Spleen (tissue), 11 donors: ENCODE measurements at regions not wholly inside any gene's neighbourhood (a gene's known extent, or its start where the extent isn't known, plus 50 kb on each side); places are given as distances from the start of the nearest gene placed in this dataset.

Experiments
- DNase-seq: peaks from one replicate; pipeline ENCODE4 v3.0.0-alpha.2; 2020
- H3K27ac ChIP-seq, 8 donors: fragments of 200-600 bp; sonication (generic) in 7 of 8; 1 replicate in 4 of 8; 2 replicates in 4 of 8; pipeline versions ENCODE4 v1.5.0 to v1.8.0; 2016 to 2021; ENCODE audit warnings: inconsistent platforms in 4 of 8, mild to moderate bottlenecking in 4 of 8, moderate library complexity in 1 of 8
- H3K27me3 ChIP-seq, 7 donors: fragments of 200-600 bp; sonication (generic) in 6 of 7; replicated peaks in 1 of 7; 1 replicate in 4 of 7; 2 replicates in 3 of 7; pipeline versions ENCODE4 v1.5.0 to v1.8.0; 2016 to 2021; ENCODE audit warnings: inconsistent platforms in 3 of 7, mild to moderate bottlenecking in 1 of 7
- H3K36me3 ChIP-seq, 6 donors: fragments of 200-600 bp; sonication (generic) in 5 of 6; 1 replicate in 4 of 6; 2 replicates in 2 of 6; pipeline versions ENCODE4 v1.5.0 to v1.8.0; 2016 to 2021; ENCODE audit warnings: inconsistent platforms in 2 of 6
- H3K4me1 ChIP-seq, 6 donors: fragments of 200-600 bp; sonication (generic) in 5 of 6; 1 replicate in 3 of 6; 2 replicates in 3 of 6; pipeline versions ENCODE4 v1.5.0 to v1.8.0; 2016 to 2021; ENCODE audit warnings: inconsistent platforms in 3 of 6
- H3K4me3 ChIP-seq, 8 donors: fragments of 200-600 bp; sonication (generic) in 7 of 8; 1 replicate in 4 of 8; 2 replicates in 4 of 8; pipeline versions ENCODE4 v1.5.0 to v1.8.0; 2016 to 2021; ENCODE audit warnings: inconsistent platforms in 4 of 8, mild to moderate bottlenecking in 4 of 8, moderate library complexity in 2 of 8
- H3K9me3 ChIP-seq, 8 donors: fragments of 200-600 bp; sonication (generic) in 7 of 8; 1 replicate in 4 of 8; 2 replicates in 4 of 8; pipeline versions ENCODE4 v1.5.0 to v1.8.0; 2016 to 2021; ENCODE audit warnings: inconsistent platforms in 4 of 8
- POLR2A ChIP-seq, 3 donors: fragments of 450-650 bp; IDR thresholded peaks; one replicate each; pipeline ENCODE4 v1.5.1; 2017; ENCODE audit warnings: antibody characterized with exemption in 3 of 3, mild to moderate bottlenecking in 1 of 3
- POLR2AphosphoS5 ChIP-seq, 3 donors: sonication (generic); formaldehyde crosslinking; IDR thresholded peaks; one replicate each; pipeline ENCODE4 v1.5.1; 2017; ENCODE audit warnings: antibody characterized with exemption in 3 of 3
- WGBS, 5 donors: extraction: QIAGEN DNeasy Blood & Tissue Kit in 3 of 5; methylation state at CpG; one replicate each; pipeline versions ENCODE4 v1.1.5 to v1.1.7; 2013 to 2018; 5-methylcytosine and 5-hydroxymethylcytosine counted together
- intact Hi-C: fragments of 100-400 bp; cut with DNase I; formaldehyde crosslinking; loops from one replicate; pipeline ENCODE4 v1.15.0; 2023; ENCODE audit warnings: low total_unique reads
- TF ChIP-seq, protein P1 (sequence below), 11 experiments: fragments of 200-600 bp in 7 of 11; fragments of 450-650 bp in 4 of 11; sonication (generic) in 4 of 11; IDR thresholded peaks in 8 of 11; conservative IDR thresholded peaks in 3 of 11; 1 replicate in 7 of 11; 2 replicates in 4 of 11; pipeline versions ENCODE4 v1.4.0 to v1.8.0; 2016 to 2021; ENCODE audit warnings: antibody characterized with exemption in 11 of 11, inconsistent platforms in 4 of 11, mild to moderate bottlenecking in 1 of 11
- donor health status: healthy with polysubstance abuse.
- donor health status: DM: no; HTN: no; CAD: no; lungs with moderate emphysema.
- donor health status: DM: no; HTN: no; CAD: no.
- donor health status: Bipolar disorder and iron deficiency.
- donor health status: healthy.
- donor health status: DM: no; HTN: no; CAD: no.
- donor health status: DM: yes; HTN: yes; CAD: no.

DNA sequence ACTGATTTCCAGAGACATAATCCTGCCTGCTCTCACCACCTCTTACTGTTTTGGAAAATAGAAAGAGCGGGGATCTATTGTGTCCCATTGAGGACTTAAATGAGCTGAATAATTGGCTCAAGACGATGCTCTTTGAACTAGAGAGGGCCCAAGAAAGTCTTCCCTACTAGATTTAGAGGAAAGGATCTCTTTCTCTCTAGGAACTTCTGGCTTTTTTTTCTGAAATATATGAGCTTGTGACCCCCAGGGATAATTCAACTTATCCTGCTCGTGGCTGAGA lies 461.4 kb upstream of the KIRREL3 start:
- TF ChIP-seq, protein P1, sequence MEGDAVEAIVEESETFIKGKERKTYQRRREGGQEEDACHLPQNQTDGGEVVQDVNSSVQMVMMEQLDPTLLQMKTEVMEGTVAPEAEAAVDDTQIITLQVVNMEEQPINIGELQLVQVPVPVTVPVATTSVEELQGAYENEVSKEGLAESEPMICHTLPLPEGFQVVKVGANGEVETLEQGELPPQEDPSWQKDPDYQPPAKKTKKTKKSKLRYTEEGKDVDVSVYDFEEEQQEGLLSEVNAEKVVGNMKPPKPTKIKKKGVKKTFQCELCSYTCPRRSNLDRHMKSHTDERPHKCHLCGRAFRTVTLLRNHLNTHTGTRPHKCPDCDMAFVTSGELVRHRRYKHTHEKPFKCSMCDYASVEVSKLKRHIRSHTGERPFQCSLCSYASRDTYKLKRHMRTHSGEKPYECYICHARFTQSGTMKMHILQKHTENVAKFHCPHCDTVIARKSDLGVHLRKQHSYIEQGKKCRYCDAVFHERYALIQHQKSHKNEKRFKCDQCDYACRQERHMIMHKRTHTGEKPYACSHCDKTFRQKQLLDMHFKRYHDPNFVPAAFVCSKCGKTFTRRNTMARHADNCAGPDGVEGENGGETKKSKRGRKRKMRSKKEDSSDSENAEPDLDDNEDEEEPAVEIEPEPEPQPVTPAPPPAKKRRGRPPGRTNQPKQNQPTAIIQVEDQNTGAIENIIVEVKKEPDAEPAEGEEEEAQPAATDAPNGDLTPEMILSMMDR (IDR thresholded peaks at IDR 0.05 in 8 of 11, conservative IDR thresholded peaks at IDR 0.05 in 3 of 11), result no peak
- no peak for TF ChIP-seq POLR2A (IDR thresholded peaks at IDR 0.05)
- TF ChIP-seq POLR2AphosphoS5 (IDR thresholded peaks at IDR 0.05), result no peak
- Histone ChIP-seq H3K4me3 (no peak overlapping the region), H3K27me3 (no peaks in the 10 kb centered on the region), H3K27ac (no peak overlapping the region), H3K4me1 (no peaks in the 10 kb centered on the region), H3K9me3 (no peaks in the 10 kb centered on the region), H3K36me3 (no peaks in the 10 kb centered on the region)
- 74 to 84% (median 82%) methylated on average over 3 of the region's 3 CpGs for WGBS, 5 donors
- DNase-seq, result no peak
- intact Hi-C loops, result no loop called here

DNA sequence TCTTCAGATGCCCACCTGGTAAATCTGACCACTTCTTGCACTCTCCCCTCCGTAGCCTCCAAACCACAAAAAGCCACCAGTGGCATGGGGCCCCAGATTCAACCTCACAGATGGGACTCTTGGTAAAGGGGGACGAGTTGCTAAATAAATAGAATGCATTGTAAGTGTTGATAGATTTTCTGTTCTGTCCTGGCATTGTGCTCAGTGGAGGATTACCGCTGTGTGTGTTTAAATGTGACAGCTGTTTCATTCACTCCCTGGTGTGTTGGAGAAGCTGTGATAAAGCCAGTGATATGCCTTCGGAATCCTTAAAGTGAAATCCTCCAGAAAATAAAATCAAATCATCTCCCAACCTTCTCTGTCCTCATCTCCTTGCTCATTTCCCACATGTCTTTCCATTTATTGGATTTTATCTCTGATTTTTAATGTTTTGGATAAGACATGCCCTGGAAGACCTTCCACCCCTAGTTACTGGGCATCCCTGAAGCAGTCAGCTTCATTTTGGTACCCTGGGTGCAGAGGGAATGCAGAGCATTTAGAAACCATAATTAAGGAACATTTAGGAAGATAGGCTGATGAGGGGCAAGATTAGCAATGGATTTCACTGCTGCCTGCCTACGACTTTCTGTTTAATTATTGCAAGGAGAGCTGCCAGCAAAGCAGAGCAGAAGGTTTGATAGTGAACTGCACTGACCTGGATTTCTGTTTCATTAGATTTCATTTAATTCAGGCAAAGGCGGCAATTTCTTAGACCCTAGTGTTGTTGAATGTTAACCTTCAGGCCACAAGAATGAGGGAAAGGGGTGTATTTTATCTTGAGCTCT lies 460.9 kb upstream of the KIRREL3 start:
- no peaks in the 10 kb centered on the region for H3K9me3 ChIP-seq
- no peak overlapping the region for H3K4me3 ChIP-seq
- no peak overlapping the region for H3K27ac ChIP-seq
- H3K4me1 ChIP-seq, result no peaks in the 10 kb centered on the region
- no peak for DNase-seq
- TF ChIP-seq, protein P1 (IDR thresholded peaks at IDR 0.05 in 8 of 11, conservative IDR thresholded peaks at IDR 0.05 in 3 of 11), result no peak
- TF ChIP-seq POLR2A (IDR thresholded peaks at IDR 0.05), result no peak
- WGBS, 5 donors, result 75 to 85% (median 80%) methylated on average over 6 of the region's 6 CpGs
- intact Hi-C loops, result no loop called here
- H3K36me3 ChIP-seq, result no peaks in the 10 kb centered on the region
- no peaks in the 10 kb centered on the region for H3K27me3 ChIP-seq

DNA sequence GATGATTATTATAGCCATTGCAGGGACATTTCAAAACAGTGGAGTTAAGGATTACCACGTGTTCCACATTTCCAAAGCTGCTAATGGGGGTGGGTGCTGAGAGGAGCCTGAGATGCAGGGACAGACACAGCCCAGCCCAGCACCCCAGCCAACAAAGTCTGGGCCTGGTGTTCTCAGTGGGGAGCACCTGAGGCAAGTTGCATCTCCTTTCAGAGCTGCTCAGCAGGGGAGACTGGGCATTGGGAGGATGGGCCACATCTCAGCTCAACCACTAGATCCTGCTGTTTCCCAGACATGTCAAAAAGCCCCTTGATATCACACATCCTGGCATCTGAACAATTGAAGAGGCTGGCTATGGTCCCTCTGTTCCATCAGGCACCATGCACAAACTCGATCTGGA lies 458.0 kb upstream of the KIRREL3 start:
- H3K9me3 ChIP-seq, result no peaks in the 10 kb centered on the region
- 57 to 79% (median 71%) methylated on average over 2 of the region's 2 CpGs for WGBS, 5 donors
- H3K36me3 ChIP-seq, result no peaks in the 10 kb centered on the region
- H3K27ac ChIP-seq, result no peak overlapping the region
- DNase-seq, result no peak
- TF ChIP-seq, protein P1 (IDR thresholded peaks at IDR 0.05 in 8 of 11, conservative IDR thresholded peaks at IDR 0.05 in 3 of 11), result no peak
- no peak for TF ChIP-seq POLR2A (IDR thresholded peaks at IDR 0.05)
- TF ChIP-seq POLR2AphosphoS5 (IDR thresholded peaks at IDR 0.05), result no peak
- H3K27me3 ChIP-seq, result no peaks in the 10 kb centered on the region
- intact Hi-C loops, result no loop called here
- no peaks in the 10 kb centered on the region for H3K4me1 ChIP-seq
- no peak overlapping the region for H3K4me3 ChIP-seq

DNA sequence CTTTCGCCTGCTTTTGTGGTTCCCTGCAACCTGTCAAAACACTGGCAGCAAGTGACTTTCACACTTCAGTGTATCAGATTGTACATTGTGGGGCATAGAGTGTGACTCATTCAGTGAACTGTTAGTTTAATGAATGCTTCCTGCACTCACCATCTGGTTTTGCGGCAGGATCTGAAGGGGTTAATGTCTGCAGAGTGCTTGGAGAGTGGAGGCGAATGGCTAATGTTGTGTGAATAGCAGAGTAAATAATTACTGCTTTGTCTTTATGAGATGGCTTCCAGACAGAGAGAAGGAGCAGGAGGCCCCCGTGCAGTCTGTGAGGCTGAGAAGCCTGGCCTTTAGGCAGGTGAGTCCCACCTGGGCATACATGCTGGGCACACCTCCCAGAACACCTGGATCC lies 454.3 kb upstream of the KIRREL3 start:
- TF ChIP-seq, protein P1 (IDR thresholded peaks at IDR 0.05 in 8 of 11, conservative IDR thresholded peaks at IDR 0.05 in 3 of 11), result no peak
- TF ChIP-seq POLR2AphosphoS5 (IDR thresholded peaks at IDR 0.05) (no peak), POLR2A (IDR thresholded peaks at IDR 0.05) (no peak)
- intact Hi-C loops, result no loop called here
- Histone ChIP-seq H3K9me3 (no peaks in the 10 kb centered on the region), H3K4me1 (no peaks in the 10 kb centered on the region), H3K27ac (no peak overlapping the region), H3K4me3 (no peak overlapping the region), H3K36me3 (no peaks in the 10 kb centered on the region), H3K27me3 (no peaks in the 10 kb centered on the region)
- no peak for DNase-seq
- WGBS, 5 donors, result 60 to 78% (median 67%) methylated on average over 4 of the region's 4 CpGs
